ENCODE measurements at regions not wholly inside any gene's neighbourhood (a gene's known extent, or its start where the extent isn't known, plus 50 kb on each side); places are given as distances from the start of the nearest gene placed in this dataset.
"Not testable (repeated sequence)": the region's sequence is repeated elsewhere in the genome, so short reads cannot be mapped to it uniquely, and the experiment has no call there.

DNA sequence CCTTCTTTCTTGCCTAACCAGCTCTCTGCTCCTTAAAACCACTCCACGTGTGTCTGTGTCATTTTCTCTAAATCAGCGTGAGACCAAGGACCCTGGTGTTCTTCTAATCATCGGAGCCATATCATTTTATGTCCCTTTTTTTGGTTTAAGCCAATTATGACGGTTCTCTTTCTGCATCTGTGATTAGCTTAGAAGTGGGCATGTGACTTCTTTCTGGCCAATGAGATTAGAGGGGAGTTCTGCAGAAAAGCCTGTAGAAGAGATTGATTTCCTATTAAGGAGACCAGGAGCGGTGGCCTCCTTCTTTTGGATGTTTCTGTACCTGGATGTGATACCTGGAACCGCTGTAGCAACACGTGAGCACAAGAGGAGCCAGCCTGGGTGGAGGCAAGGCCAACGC is 97.5 kb upstream of the PABPC3 start:
- H3K27me3 ChIP-seq = peaks cover 4% of the 10 kb centered on the region
- 83% methylated on average over 8 of the region's 8 CpGs for WGBS
- TF ChIP-seq POLR2AphosphoS5 (IDR thresholded peaks at IDR 0.05) = no peak
- no peak for TF ChIP-seq POLR2A (IDR thresholded peaks at IDR 0.05)
- no peak for TF ChIP-seq CTCF (IDR thresholded peaks at IDR 0.05)
- TF ChIP-seq EP300 (IDR thresholded peaks at IDR 0.05) = no peak
- no peaks in the 10 kb centered on the region for H3K4me1 ChIP-seq
- no peak overlapping the region for H3K27ac ChIP-seq
- no peaks in the 10 kb centered on the region for H3K9me3 ChIP-seq
- H3K36me3 ChIP-seq = no peaks in the 10 kb centered on the region
- no peak for DNase-seq (ENCODE audit: low spot score in 2 of 2)
- no peak overlapping the region for H3K4me3 ChIP-seq

- no peaks in the 10 kb centered on the region for H3K27me3 ChIP-seq
- H3K4me1 ChIP-seq = no peaks in the 10 kb centered on the region
- TF ChIP-seq CTCF (IDR thresholded peaks at IDR 0.05) (no peak), EP300 (IDR thresholded peaks at IDR 0.05) (no peak), POLR2A (IDR thresholded peaks at IDR 0.05) (no peak), POLR2AphosphoS5 (IDR thresholded peaks at IDR 0.05) (no peak)
- H3K36me3 ChIP-seq = no peaks in the 10 kb centered on the region
- no peak overlapping the region for H3K27ac ChIP-seq
- H3K4me3 ChIP-seq = no peak overlapping the region
- 64% methylated on average over 11 of the region's 11 CpGs for WGBS
- no peak for DNase-seq (ENCODE audit: low spot score in 2 of 2)
- H3K9me3 ChIP-seq = no peaks in the 10 kb centered on the region
Observed at GRCh38 chr13:25001476-25002206, 94.3 kb upstream of the PABPC3 start.

DNA sequence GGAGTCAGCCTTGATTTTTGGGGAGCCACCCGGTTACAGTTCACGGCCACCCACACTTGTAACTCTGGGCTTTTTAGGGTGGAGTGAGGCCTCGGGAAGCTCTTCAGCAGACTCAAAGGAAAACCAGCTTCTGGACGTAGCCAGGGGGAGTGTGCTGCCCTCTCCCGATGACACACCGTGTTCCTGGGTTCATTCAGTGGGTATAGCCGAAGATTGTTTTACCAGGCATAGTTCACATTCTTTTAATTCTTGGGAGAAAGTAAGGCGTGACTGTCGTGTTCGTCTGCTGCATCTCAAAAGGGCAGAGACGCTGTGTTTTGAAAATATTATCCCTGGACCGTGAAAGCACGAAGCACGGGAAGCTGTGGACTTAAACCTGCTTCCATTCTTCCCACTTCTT is 93.6 kb upstream of the PABPC3 start:
- H3K4me1 ChIP-seq; DNase-seq (ENCODE audit: low spot score in 2 of 2); H3K27me3 ChIP-seq; H3K36me3 ChIP-seq; H3K4me3 ChIP-seq; H3K27ac ChIP-seq; H3K9me3 ChIP-seq: not testable (repeated sequence)
- WGBS = 28% methylated on average over 13 of the region's 14 CpGs

GRCh38 chr13:25004489-25004888 is 91.4 kb upstream of the PABPC3 start:
- H3K9me3 ChIP-seq; H3K27ac ChIP-seq; H3K4me3 ChIP-seq; H3K36me3 ChIP-seq; H3K27me3 ChIP-seq; H3K4me1 ChIP-seq; DNase-seq (ENCODE audit: low spot score in 2 of 2): not testable (repeated sequence)
- WGBS = 94% methylated on average over 4 of the region's 10 CpGs

- not testable (repeated sequence) for H3K4me3 ChIP-seq; H3K4me1 ChIP-seq; H3K9me3 ChIP-seq; DNase-seq (ENCODE audit: low spot score in 2 of 2); H3K27ac ChIP-seq; H3K36me3 ChIP-seq; H3K27me3 ChIP-seq
- 4% methylated on average over 5 of the region's 5 CpGs for WGBS
Observed at GRCh38 chr13:25005050-25005497, 90.9 kb upstream of the PABPC3 start.

- not testable (repeated sequence) for H3K4me1 ChIP-seq; H3K9me3 ChIP-seq; H3K4me3 ChIP-seq; H3K27ac ChIP-seq; H3K36me3 ChIP-seq; DNase-seq (ENCODE audit: low spot score in 2 of 2); H3K27me3 ChIP-seq
- WGBS = 80% methylated on average over 3 of the region's 3 CpGs
Observed at GRCh38 chr13:25007389-25007788, 88.5 kb upstream of the PABPC3 start.

DNA sequence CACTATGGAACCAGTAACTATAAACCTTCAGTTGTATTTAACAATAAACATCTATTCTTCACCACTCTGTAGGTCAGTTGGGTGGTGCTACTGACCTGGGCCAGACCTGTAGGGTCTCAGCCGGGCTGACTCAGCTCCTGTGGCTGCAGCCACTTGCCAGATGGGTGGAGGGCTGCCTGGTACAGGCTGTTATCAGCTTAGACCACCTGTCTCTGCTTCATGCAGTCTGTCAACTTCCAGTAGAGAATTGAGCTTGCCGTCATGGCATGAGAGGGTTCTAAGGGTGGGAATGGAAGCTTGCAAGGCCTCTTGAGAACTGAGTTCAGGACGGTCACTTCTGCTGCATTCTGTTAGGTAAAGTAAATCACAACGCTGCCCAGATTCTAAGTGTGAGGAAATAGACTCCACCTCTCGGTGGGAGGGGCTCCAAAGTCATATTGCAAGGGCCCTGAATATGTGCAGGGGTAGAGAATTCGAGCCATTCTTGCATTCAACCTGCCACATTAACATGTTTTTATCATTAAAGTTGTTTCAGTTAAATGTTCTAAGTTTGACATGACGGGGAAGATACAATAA is 81.5 kb upstream of the PABPC3 start:
- not testable (repeated sequence) for H3K4me3 ChIP-seq; DNase-seq (ENCODE audit: low spot score in 2 of 2); H3K9me3 ChIP-seq; H3K27ac ChIP-seq; H3K36me3 ChIP-seq
- peaks cover 58% of the 10 kb centered on the region for H3K27me3 ChIP-seq
- WGBS = 76% methylated on average over 7 of the region's 7 CpGs
- H3K4me1 ChIP-seq = peaks cover 12% of the 10 kb centered on the region

DNA sequence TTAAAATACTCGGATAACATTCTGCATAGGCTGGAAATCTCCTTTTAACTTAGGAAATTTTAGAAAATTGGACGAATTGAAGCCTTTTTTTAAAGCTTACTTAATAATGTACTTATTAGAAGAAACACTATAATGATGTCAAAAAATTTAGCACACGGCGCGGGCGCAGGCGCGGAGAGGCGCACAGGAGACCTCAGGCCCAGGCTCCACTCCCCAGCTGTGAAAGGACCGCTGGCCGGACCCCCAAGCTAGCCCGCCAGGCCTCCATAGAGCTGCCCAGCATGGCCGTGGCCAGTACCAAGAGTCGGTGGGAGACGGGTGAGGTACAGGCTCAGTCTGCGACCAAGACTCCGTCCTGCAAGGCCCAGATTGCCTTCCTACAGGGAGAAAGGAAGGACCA is 78.8 kb upstream of the PABPC3 start:
- not testable (repeated sequence) for H3K4me3 ChIP-seq; DNase-seq (ENCODE audit: low spot score in 2 of 2); H3K9me3 ChIP-seq; H3K27ac ChIP-seq; H3K36me3 ChIP-seq
- 91% methylated on average over 17 of the region's 17 CpGs for WGBS
- Histone ChIP-seq H3K27me3 (peaks cover 64% of the 10 kb centered on the region), H3K4me1 (peaks cover 12% of the 10 kb centered on the region)

DNA sequence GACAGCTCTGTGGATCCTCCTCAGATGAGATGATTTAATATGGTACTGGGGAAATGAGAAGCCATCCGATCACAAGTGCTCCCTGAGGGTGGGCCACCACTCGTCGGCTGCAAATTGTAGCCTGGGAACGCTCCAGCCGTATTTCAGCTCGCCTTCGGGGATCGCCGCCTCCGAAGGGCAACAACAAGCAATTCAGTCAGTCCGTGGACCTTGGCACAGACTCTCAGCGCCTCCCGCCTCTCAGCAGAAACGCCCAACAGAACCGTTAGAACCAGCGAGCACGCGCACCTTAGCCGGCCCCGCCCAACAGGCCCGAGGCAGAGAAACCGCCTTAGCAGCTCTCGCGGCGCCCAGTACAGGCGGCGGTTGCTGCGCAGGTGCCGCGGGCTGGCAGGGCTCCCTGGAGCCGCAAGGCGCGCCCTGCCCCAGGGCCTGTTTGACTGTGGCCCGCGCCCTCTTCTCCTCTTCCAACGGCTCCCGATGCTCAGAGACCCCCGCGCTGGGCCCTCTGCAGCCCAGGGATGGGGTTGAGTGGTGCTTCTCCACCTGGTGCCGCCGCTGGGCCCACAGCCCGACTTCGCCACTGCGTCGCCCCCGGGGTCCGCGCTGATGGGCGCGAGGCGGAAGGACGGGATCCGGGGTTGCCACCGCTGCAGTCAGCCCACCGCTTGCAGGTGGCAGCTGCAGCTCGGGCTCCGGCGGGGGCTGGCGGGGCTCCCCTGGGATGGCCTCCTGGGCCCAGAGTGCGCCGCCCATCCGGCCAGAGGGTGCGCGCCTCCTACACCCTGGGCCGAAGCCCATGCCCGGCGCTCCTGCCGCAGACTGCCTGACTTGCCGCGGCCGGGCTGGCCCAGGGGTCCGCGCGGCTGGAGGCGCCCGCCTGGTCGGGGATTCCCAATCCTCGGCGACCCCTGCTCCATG is 77.9 kb upstream of the PABPC3 start:
- Histone ChIP-seq H3K27me3 (peaks cover 67% of the 10 kb centered on the region), H3K4me1 (peaks cover 12% of the 10 kb centered on the region), H3K4me3 (peak overlapping the region; percentile 34)
- H3K36me3 ChIP-seq; H3K27ac ChIP-seq; H3K9me3 ChIP-seq; DNase-seq (ENCODE audit: low spot score in 2 of 2): not testable (repeated sequence)
- WGBS = 0% methylated on average over 1 of the region's 79 CpGs

Measured in suprapubic skin (tissue), 4 donors.